ENCODE measurements at regions not wholly inside any gene's neighbourhood (a gene's known extent, or its start where the extent isn't known, plus 50 kb on each side); places are given as distances from the start of the nearest gene placed in this dataset.

GRCh38 chr10:110407301-110408170 is 90.2 kb upstream of the DUSP5 start:
- Mint-ChIP-seq H3K4me3 (no peak overlapping the region), H3K27ac (no peak overlapping the region), H3K36me3 (ENCODE audit: low read depth) (no peaks in the 10 kb centered on the region), H3K4me1 (peaks cover 10% of the 10 kb centered on the region), H3K27me3 (peaks cover 5% of the 10 kb centered on the region)
- ATAC-seq, result no peak
- no peaks in the 10 kb centered on the region for H3K9me3 ChIP-seq (ENCODE audit: control insufficient read depth, low read length, poor library complexity, severe bottlenecking)
- DNase-seq, result no peak

- Mint-ChIP-seq H3K36me3 (ENCODE audit: low read depth) (no peaks in the 10 kb centered on the region), H3K27me3 (peaks cover 5% of the 10 kb centered on the region), H3K4me3 (no peak overlapping the region), H3K4me1 (peaks cover 11% of the 10 kb centered on the region), H3K27ac (peak overlapping the region; percentile 83)
- H3K9me3 ChIP-seq (ENCODE audit: control insufficient read depth, low read length, poor library complexity, severe bottlenecking), result no peaks in the 10 kb centered on the region
- DNase-seq (no peak), ATAC-seq (no peak)
Observed at GRCh38 chr10:110408203-110408871, 89.4 kb upstream of the DUSP5 start.

- Mint-ChIP-seq H3K27me3 (peaks cover 5% of the 10 kb centered on the region), H3K4me3 (no peak overlapping the region), H3K36me3 (ENCODE audit: low read depth) (no peaks in the 10 kb centered on the region), H3K27ac (peak overlapping the region; percentile 83), H3K4me1 (peaks cover 15% of the 10 kb centered on the region)
- ATAC-seq (no peak), DNase-seq (no peak)
- no peaks in the 10 kb centered on the region for H3K9me3 ChIP-seq (ENCODE audit: control insufficient read depth, low read length, poor library complexity, severe bottlenecking)
Observed at GRCh38 chr10:110408943-110409342, 88.8 kb upstream of the DUSP5 start.

GRCh38 chr10:110409488-110409887 is 88.2 kb upstream of the DUSP5 start:
- Mint-ChIP-seq H3K27ac (peak overlapping the region; percentile 83), H3K4me1 (peaks cover 18% of the 10 kb centered on the region), H3K27me3 (peaks cover 5% of the 10 kb centered on the region), H3K4me3 (no peak overlapping the region), H3K36me3 (ENCODE audit: low read depth) (no peaks in the 10 kb centered on the region)
- no peak for DNase-seq
- no peak for ATAC-seq
- H3K9me3 ChIP-seq (ENCODE audit: control insufficient read depth, low read length, poor library complexity, severe bottlenecking), result no peaks in the 10 kb centered on the region

- Mint-ChIP-seq H3K27ac (peak overlapping the region; percentile 83), H3K4me1 (peaks cover 23% of the 10 kb centered on the region), H3K36me3 (ENCODE audit: low read depth) (no peaks in the 10 kb centered on the region), H3K27me3 (peaks cover 5% of the 10 kb centered on the region), H3K4me3 (no peak overlapping the region)
- no peak for ATAC-seq
- DNase-seq, result no peak
- H3K9me3 ChIP-seq (ENCODE audit: control insufficient read depth, low read length, poor library complexity, severe bottlenecking), result no peaks in the 10 kb centered on the region
Observed at GRCh38 chr10:110409926-110410325, 87.8 kb upstream of the DUSP5 start.

- H3K27me3 Mint-ChIP-seq, result peaks cover 5% of the 10 kb centered on the region
- DNase-seq (no peak), ATAC-seq (no peak)
- H3K4me1 Mint-ChIP-seq, result peaks cover 27% of the 10 kb centered on the region
- H3K4me3 Mint-ChIP-seq, result no peak overlapping the region
- peak overlapping the region; percentile 94 for H3K27ac Mint-ChIP-seq
- no peaks in the 10 kb centered on the region for H3K36me3 Mint-ChIP-seq (ENCODE audit: low read depth)
- H3K9me3 ChIP-seq (ENCODE audit: control insufficient read depth, low read length, poor library complexity, severe bottlenecking), result no peaks in the 10 kb centered on the region
Observed at GRCh38 chr10:110410329-110411046, 87.2 kb upstream of the DUSP5 start.

GRCh38 chr10:110411047-110411410 is 86.7 kb upstream of the DUSP5 start:
- H3K27me3 Mint-ChIP-seq, result peaks cover 4% of the 10 kb centered on the region
- H3K36me3 Mint-ChIP-seq (ENCODE audit: low read depth), result no peaks in the 10 kb centered on the region
- DNase-seq (no peak), ATAC-seq (no peak)
- H3K4me3 Mint-ChIP-seq, result no peak overlapping the region
- H3K4me1 Mint-ChIP-seq, result peaks cover 27% of the 10 kb centered on the region
- peak overlapping the region; percentile 94 for H3K27ac Mint-ChIP-seq
- H3K9me3 ChIP-seq (ENCODE audit: control insufficient read depth, low read length, poor library complexity, severe bottlenecking), result no peaks in the 10 kb centered on the region

- no peak for DNase-seq
Observed at GRCh38 chr10:110413049-110413783, 84.5 kb upstream of the DUSP5 start.

GRCh38 chr10:110413903-110414547 is 83.7 kb upstream of the DUSP5 start:
- no peaks in the 10 kb centered on the region for H3K27me3 Mint-ChIP-seq
- H3K4me1 Mint-ChIP-seq, result peaks cover 25% of the 10 kb centered on the region
- H3K9me3 ChIP-seq (ENCODE audit: control insufficient read depth, low read length, poor library complexity, severe bottlenecking), result no peaks in the 10 kb centered on the region
- DNase-seq, result no peak
- peak; percentile 11 for ATAC-seq
- H3K36me3 Mint-ChIP-seq (ENCODE audit: low read depth), result no peaks in the 10 kb centered on the region
- H3K4me3 Mint-ChIP-seq, result peak overlapping the region; percentile 57
- H3K27ac Mint-ChIP-seq, result peak overlapping the region; percentile 94

More at GRCh38 chr10:110413049-110413783, 84.5 kb upstream of the DUSP5 start:
- H3K9me3 ChIP-seq (ENCODE audit: control insufficient read depth, low read length, poor library complexity, severe bottlenecking), result no peaks in the 10 kb centered on the region
- Mint-ChIP-seq H3K27me3 (no peaks in the 10 kb centered on the region), H3K36me3 (ENCODE audit: low read depth) (no peaks in the 10 kb centered on the region), H3K4me3 (no peak overlapping the region), H3K27ac (peak overlapping the region; percentile 94), H3K4me1 (peaks cover 25% of the 10 kb centered on the region)
- ATAC-seq, result no peak

- Mint-ChIP-seq H3K27ac (peak overlapping the region; percentile 94), H3K4me3 (peak overlapping the region; percentile 57), H3K27me3 (no peaks in the 10 kb centered on the region), H3K36me3 (ENCODE audit: low read depth) (no peaks in the 10 kb centered on the region), H3K4me1 (peaks cover 31% of the 10 kb centered on the region)
- ATAC-seq (peak; percentile 95), DNase-seq (peak; percentile 62 to 83 (median 71))
- no peaks in the 10 kb centered on the region for H3K9me3 ChIP-seq (ENCODE audit: control insufficient read depth, low read length, poor library complexity, severe bottlenecking)
Observed at GRCh38 chr10:110414548-110415309, 83.0 kb upstream of the DUSP5 start.

- no peaks in the 10 kb centered on the region for H3K9me3 ChIP-seq (ENCODE audit: control insufficient read depth, low read length, poor library complexity, severe bottlenecking)
- peak overlapping the region; percentile 63 for H3K27ac Mint-ChIP-seq
- H3K36me3 Mint-ChIP-seq (ENCODE audit: low read depth), result no peaks in the 10 kb centered on the region
- ATAC-seq (no peak), DNase-seq (no peak)
- no peak overlapping the region for H3K4me3 Mint-ChIP-seq
- no peaks in the 10 kb centered on the region for H3K27me3 Mint-ChIP-seq
- peaks cover 36% of the 10 kb centered on the region for H3K4me1 Mint-ChIP-seq
Observed at GRCh38 chr10:110415809-110416208, 81.9 kb upstream of the DUSP5 start.
